ENCODE measurements at regions not wholly inside any gene's neighbourhood (a gene's known extent, or its start where the extent isn't known, plus 50 kb on each side); places are given as distances from the start of the nearest gene placed in this dataset.

DNA sequence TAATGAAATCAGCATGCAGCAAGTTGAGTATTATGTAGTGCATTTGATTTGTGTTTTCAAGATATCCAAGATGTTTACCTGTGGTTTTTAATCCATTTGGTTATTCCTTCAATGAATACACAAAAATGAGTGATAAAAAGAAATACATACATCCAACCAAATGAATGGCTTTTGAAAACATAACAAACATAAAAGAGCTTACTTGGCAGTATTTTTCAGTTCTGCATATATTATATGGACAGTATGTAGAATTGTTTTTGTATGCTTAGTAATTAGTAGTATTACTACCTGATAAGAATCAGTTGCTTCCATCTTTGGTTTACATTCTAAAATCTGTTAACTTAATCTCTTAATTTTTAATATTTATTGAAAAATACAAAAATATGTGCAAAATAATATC, 908.9 kb upstream of the AGA start:
- TF ChIP-seq GATA1 (IDR thresholded peaks at IDR 0.05; ENCODE audit: low read depth, low read length) = no peak
- no peak for TF ChIP-seq POLR2A (IDR thresholded peaks at IDR 0.05; ENCODE audit: low read length)
- DNase-seq = no peak

GRCh38 chr4:178356725-178357124, 914.5 kb upstream of the AGA start:
- TF ChIP-seq POLR2A (IDR thresholded peaks at IDR 0.05; ENCODE audit: low read length) (no peak), GATA1 (IDR thresholded peaks at IDR 0.05; ENCODE audit: low read depth, low read length) (no peak)

GRCh38 chr4:178385481-178385880, 943.2 kb upstream of the AGA start:
- DNase-seq = no peak

More at GRCh38 chr4:178356725-178357124, 914.5 kb upstream of the AGA start:
- DNase-seq = no peak

GRCh38 chr4:178387756-178388155, 945.5 kb upstream of the AGA start:
- TF ChIP-seq GATA1 (IDR thresholded peaks at IDR 0.05; ENCODE audit: low read depth, low read length) (no peak), POLR2A (IDR thresholded peaks at IDR 0.05; ENCODE audit: low read length) (no peak)
- no peak for DNase-seq

More at GRCh38 chr4:178385481-178385880, 943.2 kb upstream of the AGA start:
- TF ChIP-seq POLR2A (IDR thresholded peaks at IDR 0.05; ENCODE audit: low read length) (no peak), GATA1 (IDR thresholded peaks at IDR 0.05; ENCODE audit: low read depth, low read length) (no peak)

DNA sequence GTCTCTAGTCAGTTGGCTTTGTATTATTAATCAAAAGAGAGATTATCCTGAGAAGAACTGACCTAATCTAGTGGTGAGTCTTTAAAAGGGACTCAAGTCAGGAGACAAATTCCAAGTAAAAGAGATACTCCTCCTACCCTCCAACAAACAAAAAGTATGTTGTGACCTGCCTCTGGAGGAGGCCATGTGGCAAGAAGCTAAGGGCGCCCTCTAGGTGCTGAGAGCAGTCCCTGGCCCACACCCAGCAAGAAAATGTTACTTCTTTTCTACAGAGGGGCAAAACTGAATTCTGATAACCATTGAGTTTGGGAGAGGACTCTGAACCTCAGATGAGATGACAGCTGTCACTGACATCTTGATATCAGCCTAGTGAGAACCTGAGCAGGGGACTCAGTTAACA, 953.6 kb upstream of the AGA start:
- TF ChIP-seq GATA1 (IDR thresholded peaks at IDR 0.05; ENCODE audit: low read depth, low read length) = no peak
- TF ChIP-seq POLR2A (IDR thresholded peaks at IDR 0.05; ENCODE audit: low read length) = no peak
- DNase-seq = no peak

DNA sequence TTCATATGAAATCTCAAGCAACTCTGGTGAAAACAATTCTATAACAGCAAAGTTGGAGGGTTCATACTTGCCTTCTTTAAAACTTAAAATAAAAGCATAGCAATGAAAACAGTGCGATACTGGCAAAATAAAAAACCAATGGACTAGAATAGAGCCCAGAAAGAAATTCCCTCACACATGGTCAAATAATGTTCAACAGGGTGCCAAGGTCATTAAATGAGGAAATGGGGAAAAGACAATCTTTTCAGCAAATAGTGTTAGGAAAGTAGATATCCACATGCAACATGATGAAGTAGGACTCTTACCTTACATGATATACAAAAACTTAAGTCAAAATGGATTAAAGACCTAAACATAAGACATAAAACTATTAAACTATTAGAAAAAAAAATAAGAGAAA, 970.2 kb upstream of the AGA start:
- TF ChIP-seq GATA1 (IDR thresholded peaks at IDR 0.05; ENCODE audit: low read depth, low read length) (no peak), POLR2A (IDR thresholded peaks at IDR 0.05; ENCODE audit: low read length) (no peak)
- DNase-seq = no peak

DNA sequence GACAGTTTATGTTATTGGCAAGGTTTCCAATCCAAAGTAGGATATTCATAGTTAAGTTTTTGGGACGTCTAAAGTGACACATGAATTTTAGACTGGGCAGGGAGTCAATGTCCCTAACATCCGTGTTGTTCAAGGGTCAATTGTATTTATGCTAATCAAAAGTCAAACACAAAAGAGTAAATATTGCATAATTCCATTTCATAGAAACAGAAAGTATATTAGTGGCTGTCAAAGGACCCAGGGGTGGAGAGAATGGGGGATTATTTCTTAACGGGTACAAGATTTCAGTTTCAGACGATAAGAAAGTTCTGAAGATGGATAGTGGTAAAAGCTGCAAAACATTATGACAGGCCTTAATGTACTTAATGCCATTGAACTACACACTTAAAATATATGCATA, 971.8 kb upstream of the AGA start:
- no peak for DNase-seq
- TF ChIP-seq POLR2A (IDR thresholded peaks at IDR 0.05; ENCODE audit: low read length) (no peak), GATA1 (IDR thresholded peaks at IDR 0.05; ENCODE audit: low read depth, low read length) (no peak)

DNA sequence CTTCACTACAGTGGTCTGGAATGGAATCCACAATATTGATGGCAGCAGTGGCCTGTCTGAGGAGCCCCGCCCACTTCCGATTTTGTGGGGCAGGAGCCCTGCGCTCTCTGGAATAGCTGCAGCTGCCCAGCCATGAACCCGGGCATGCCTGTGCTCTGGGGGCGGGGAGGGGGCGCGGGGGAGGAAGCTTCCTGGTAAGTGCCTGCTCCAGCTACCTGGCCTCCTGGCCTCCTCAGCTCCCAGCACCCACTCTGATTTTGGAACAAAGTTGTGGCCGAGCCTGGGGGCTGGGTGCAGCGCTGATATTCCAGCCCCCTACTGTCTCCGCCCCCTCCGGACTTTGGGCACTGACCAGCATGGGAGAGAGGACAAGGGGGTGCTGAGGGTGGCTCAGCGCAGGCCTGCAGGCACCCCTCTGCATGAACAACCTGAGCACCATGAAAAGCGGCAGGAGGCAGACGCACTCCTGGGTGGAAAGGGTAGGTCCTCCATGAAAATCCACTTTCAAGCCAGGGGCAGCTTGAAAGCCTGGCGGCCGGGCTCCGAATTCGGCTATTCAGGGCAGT, 972.7 kb upstream of the AGA start:
- TF ChIP-seq GATA1 (IDR thresholded peaks at IDR 0.05; ENCODE audit: low read depth, low read length) = no peak
- no peak for TF ChIP-seq POLR2A (IDR thresholded peaks at IDR 0.05; ENCODE audit: low read length)
- DNase-seq = no peak

- TF ChIP-seq GATA1 (IDR thresholded peaks at IDR 0.05; ENCODE audit: low read depth, low read length) (no peak), POLR2A (IDR thresholded peaks at IDR 0.05; ENCODE audit: low read length) (no peak)
- no peak for DNase-seq
These were observed 973.7 kb upstream of the AGA start for GRCh38 chr4:178415925-178416324.

DNA sequence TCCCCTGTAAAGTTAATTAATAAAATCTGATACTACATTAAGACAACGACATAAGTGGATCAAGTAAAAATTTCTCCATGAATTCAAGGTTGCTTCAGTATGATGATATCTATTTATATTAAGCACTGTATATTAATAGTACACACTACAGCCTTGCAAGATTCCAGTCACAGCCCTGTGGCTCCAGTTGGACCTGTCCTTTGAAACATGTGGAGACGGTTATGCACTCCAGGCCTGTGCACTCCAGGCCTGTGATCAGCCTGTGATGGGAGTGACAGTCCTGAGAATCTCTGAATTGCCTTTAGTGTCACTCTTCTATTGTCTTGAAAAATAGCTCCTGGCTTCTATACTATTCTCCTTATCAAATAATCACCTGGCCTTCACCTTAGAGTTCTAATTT, 981.1 kb upstream of the AGA start:
- TF ChIP-seq GATA1 (IDR thresholded peaks at IDR 0.05; ENCODE audit: low read depth, low read length) = no peak
- no peak for TF ChIP-seq POLR2A (IDR thresholded peaks at IDR 0.05; ENCODE audit: low read length)
- DNase-seq = no peak

- TF ChIP-seq POLR2A (IDR thresholded peaks at IDR 0.05; ENCODE audit: low read length) (no peak), GATA1 (IDR thresholded peaks at IDR 0.05; ENCODE audit: low read depth, low read length) (no peak)
- no peak for DNase-seq
These were observed 984.6 kb upstream of the AGA start for GRCh38 chr4:178426871-178427270.

GRCh38 chr4:178427663-178428062, 985.4 kb upstream of the AGA start:
- DNase-seq = no peak
- no peak for TF ChIP-seq POLR2A (IDR thresholded peaks at IDR 0.05; ENCODE audit: low read length)
- no peak for TF ChIP-seq GATA1 (IDR thresholded peaks at IDR 0.05; ENCODE audit: low read depth, low read length)

- no peak for TF ChIP-seq POLR2A (IDR thresholded peaks at IDR 0.05; ENCODE audit: low read length)
- no peak for TF ChIP-seq GATA1 (IDR thresholded peaks at IDR 0.05; ENCODE audit: low read depth, low read length)
- DNase-seq = no peak
These were observed 1006.3 kb upstream of the AGA start for GRCh38 chr4:178448372-178449035.

DNA sequence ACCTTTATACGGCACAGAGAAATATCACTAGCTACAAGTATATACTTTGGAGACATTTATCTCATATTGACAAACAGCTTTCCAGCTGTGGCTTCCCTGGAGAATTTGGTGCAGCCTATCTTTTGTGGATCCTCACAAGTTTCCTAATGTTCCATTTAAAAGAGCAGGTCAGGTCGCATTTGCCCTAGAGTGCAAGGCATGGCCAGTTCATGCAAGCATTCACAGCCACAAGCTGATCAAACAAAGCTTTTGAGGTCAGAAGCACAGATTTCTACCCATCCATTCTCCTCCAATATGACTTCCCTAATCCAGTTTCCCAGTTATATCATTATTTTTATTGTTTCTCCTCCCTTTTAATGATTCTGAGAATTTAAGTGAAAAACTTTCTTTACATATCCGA, 1008.4 kb upstream of the AGA start:
- DNase-seq = no peak
- no peak for TF ChIP-seq GATA1 (IDR thresholded peaks at IDR 0.05; ENCODE audit: low read depth, low read length)
- no peak for TF ChIP-seq POLR2A (IDR thresholded peaks at IDR 0.05; ENCODE audit: low read length)

- DNase-seq = no peak
- TF ChIP-seq POLR2A (IDR thresholded peaks at IDR 0.05; ENCODE audit: low read length) (no peak), GATA1 (IDR thresholded peaks at IDR 0.05; ENCODE audit: low read depth, low read length) (no peak)
These were observed 1010.8 kb upstream of the AGA start for GRCh38 chr4:178453057-178453456.

Measured in erythroblast (primary cell).